Gastrocnemius medialis (tissue), 4 donors: ENCODE measurements at regions not wholly inside any gene's neighbourhood (a gene's known extent, or its start where the extent isn't known, plus 50 kb on each side); places are given as distances from the start of the nearest gene placed in this dataset.

ENCODE experiments used
- CTCF ChIP-seq, 5 experiments: fragments of 450-650 bp in 3 of 5; fragments of 200-600 bp in 2 of 5; sonication (generic) in 2 of 5; IDR thresholded peaks in 4 of 5; conservative IDR thresholded peaks in 1 of 5; 1 replicate in 4 of 5; 2 replicates in 1 of 5; pipeline ENCODE4 v1.5.1; 2016 to 2019; ENCODE audit warnings: antibody characterized with exemption in 5 of 5, mild to moderate bottlenecking in 3 of 5, moderate library complexity in 3 of 5
- POLR2A ChIP-seq, 2 donors: fragments of 450-650 bp; IDR thresholded peaks; one replicate each; pipeline ENCODE4 v1.6.1; 2017; ENCODE audit warnings: antibody characterized with exemption in 2 of 2, mild to moderate bottlenecking in 2 of 2, moderate library complexity in 2 of 2

GRCh38 chr10:109529258-109529657 lies 394.1 kb downstream of the XPNPEP1 start:
- TF ChIP-seq CTCF (IDR thresholded peaks at IDR 0.05 in 4 of 5, conservative IDR thresholded peaks at IDR 0.05 in 1 of 5) (no peak), POLR2A (IDR thresholded peaks at IDR 0.05) (no peak)
